ENCODE measurements at regions not wholly inside any gene's neighbourhood (a gene's known extent, or its start where the extent isn't known, plus 50 kb on each side); places are given as distances from the start of the nearest gene placed in this dataset.

DNA sequence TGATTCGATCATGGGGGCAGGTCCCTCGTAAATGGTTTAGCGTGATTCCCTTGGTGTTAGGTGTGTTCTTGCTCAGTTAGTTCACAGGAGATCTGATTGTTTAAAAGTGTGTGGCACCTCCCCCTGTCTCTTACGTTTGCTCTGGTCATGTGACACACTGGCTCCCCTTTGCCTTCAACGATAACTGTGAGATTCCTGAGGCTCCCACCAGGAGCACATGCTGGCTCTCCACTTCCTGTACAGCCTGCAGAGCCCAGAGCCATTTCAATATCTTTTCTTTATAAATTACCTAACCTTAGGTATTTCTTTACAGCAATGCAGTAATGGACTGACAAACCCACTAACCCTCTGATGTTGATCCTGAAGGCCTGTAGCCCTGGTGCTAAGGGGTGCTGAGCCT, 141.9 kb downstream of the FCRL5 start:
- no peak for TF ChIP-seq POLR2AphosphoS5 (IDR thresholded peaks at IDR 0.05)
- TF ChIP-seq, protein P1, sequence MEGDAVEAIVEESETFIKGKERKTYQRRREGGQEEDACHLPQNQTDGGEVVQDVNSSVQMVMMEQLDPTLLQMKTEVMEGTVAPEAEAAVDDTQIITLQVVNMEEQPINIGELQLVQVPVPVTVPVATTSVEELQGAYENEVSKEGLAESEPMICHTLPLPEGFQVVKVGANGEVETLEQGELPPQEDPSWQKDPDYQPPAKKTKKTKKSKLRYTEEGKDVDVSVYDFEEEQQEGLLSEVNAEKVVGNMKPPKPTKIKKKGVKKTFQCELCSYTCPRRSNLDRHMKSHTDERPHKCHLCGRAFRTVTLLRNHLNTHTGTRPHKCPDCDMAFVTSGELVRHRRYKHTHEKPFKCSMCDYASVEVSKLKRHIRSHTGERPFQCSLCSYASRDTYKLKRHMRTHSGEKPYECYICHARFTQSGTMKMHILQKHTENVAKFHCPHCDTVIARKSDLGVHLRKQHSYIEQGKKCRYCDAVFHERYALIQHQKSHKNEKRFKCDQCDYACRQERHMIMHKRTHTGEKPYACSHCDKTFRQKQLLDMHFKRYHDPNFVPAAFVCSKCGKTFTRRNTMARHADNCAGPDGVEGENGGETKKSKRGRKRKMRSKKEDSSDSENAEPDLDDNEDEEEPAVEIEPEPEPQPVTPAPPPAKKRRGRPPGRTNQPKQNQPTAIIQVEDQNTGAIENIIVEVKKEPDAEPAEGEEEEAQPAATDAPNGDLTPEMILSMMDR (IDR thresholded peaks at IDR 0.05): no peak
- no peak for TF ChIP-seq POLR2A (IDR thresholded peaks at IDR 0.05; ENCODE audit: low read depth)
